Astrocyte (in vitro differentiated cells and primary cell): ENCODE measurements at regions not wholly inside any gene's neighbourhood (a gene's known extent, or its start where the extent isn't known, plus 50 kb on each side); places are given as distances from the start of the nearest gene placed in this dataset.

ENCODE experiments used
- DNase-seq: peaks from one replicate; pipeline ENCODE4 v3.0.0-alpha.2; 2010; ENCODE audit warnings: low read depth
- FAIRE-seq: peaks from 2 replicates; lab custom pipeline; 2011; peaks lifted over from hg19 to GRCh38; lab: Jason Lieb, UNC
- H2AFZ ChIP-seq: 2 replicates; pipeline ENCODE4 v1.6.0; 2012; ENCODE audit warnings: low read depth, low read length, inconsistent platforms
- H3K27ac ChIP-seq: 2 replicates; pipeline ENCODE4 v1.5.1; 2011; ENCODE audit warnings: low read depth, low read length, inconsistent platforms
- H3K27me3 ChIP-seq: 2 replicates; pipeline ENCODE4 v1.6.0; 2011; ENCODE audit warnings: low read length, inconsistent platforms; ENCODE audit not compliant: insufficient read depth
- H3K36me3 ChIP-seq: 2 replicates; pipeline ENCODE4 v1.5.1; 2011; ENCODE audit warnings: low read length, inconsistent platforms; ENCODE audit not compliant: insufficient read depth
- H3K4me1 ChIP-seq: 2 replicates; pipeline ENCODE4 v1.5.1; 2011; ENCODE audit warnings: low read length, inconsistent platforms; ENCODE audit not compliant: insufficient read depth
- H3K4me2 ChIP-seq: 2 replicates; pipeline ENCODE4 v1.6.0; 2012; ENCODE audit warnings: low read length, inconsistent platforms
- H3K4me3 ChIP-seq: 2 replicates; pipeline ENCODE4 v1.5.1; 2011; ENCODE audit warnings: low read depth, mild to moderate bottlenecking, low read length, inconsistent platforms; ENCODE audit not compliant: insufficient read depth
- H3K79me2 ChIP-seq: 2 replicates; pipeline ENCODE4 v1.6.0; 2012; ENCODE audit warnings: mild to moderate bottlenecking, low read length, inconsistent platforms; ENCODE audit not compliant: insufficient read depth
- H3K9ac ChIP-seq: 2 replicates; pipeline ENCODE4 v1.6.0; 2012; ENCODE audit warnings: mild to moderate bottlenecking, low read length, inconsistent platforms
- H3K9me3 ChIP-seq: 2 replicates; pipeline ENCODE4 v1.5.1; 2012; ENCODE audit warnings: low read depth, mild to moderate bottlenecking, low read length, inconsistent platforms; ENCODE audit not compliant: insufficient read depth
- H4K20me1 ChIP-seq: 2 replicates; pipeline ENCODE4 v1.6.0; 2012; ENCODE audit warnings: low read length, inconsistent platforms; ENCODE audit not compliant: insufficient read depth
- H3K27ac Mint-ChIP-seq: one replicate; pipeline ENCODE4 v1.8.0; 2021; ENCODE audit warnings: mild to moderate bottlenecking, mixed read lengths; ENCODE audit not compliant: unreplicated experiment
- H3K27me3 Mint-ChIP-seq: one replicate; pipeline ENCODE4 v1.8.0; 2021; ENCODE audit warnings: low read depth, mixed read lengths; ENCODE audit not compliant: unreplicated experiment
- H3K36me3 Mint-ChIP-seq: one replicate; pipeline ENCODE4 v1.8.0; 2021; ENCODE audit warnings: low read depth, mixed read lengths; ENCODE audit not compliant: unreplicated experiment
- H3K4me1 Mint-ChIP-seq: one replicate; pipeline ENCODE4 v1.8.0; 2021; ENCODE audit warnings: low read depth, mixed read lengths; ENCODE audit not compliant: unreplicated experiment
- H3K4me3 Mint-ChIP-seq: one replicate; pipeline ENCODE4 v1.8.0; 2021; ENCODE audit warnings: mild to moderate bottlenecking, moderate library complexity, mixed read lengths; ENCODE audit not compliant: unreplicated experiment
- H3K9me3 Mint-ChIP-seq: one replicate; pipeline ENCODE4 v1.8.0; 2021; ENCODE audit warnings: mild to moderate bottlenecking, mixed read lengths; ENCODE audit not compliant: unreplicated experiment
- EZH2 ChIP-seq: IDR thresholded peaks from 2 replicates; pipeline ENCODE4 v1.6.1; 2012; ENCODE audit warnings: mild to moderate bottlenecking, low read length, inconsistent platforms; ENCODE audit not compliant: insufficient read depth
- TF ChIP-seq, protein P1 (sequence below): IDR thresholded peaks from 2 replicates; pipeline ENCODE4 v1.5.1; 2011; ENCODE audit warnings: low read depth, mild to moderate bottlenecking, inconsistent platforms, low read length, moderate library complexity; ENCODE audit not compliant: insufficient read depth

DNA sequence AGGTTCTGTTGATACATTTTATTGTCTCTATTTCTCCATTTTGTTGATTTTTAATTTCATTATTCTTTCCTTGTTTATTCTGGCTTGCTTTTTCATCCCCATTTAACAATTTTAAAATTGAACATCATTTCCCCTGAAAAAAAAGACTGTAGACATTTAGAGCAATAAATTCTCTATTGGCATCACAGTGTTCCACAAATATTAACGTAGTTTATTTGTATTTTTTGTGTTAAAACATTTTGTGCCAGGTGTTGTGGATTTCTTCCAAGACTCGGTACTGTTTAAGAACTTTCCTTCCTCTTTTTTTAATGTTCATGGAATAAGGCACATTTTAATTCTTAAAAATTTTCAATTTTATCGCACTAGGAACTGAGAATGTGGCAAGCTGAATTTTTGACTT, 156.1 kb upstream of the NPY start:
- no peaks in the 10 kb centered on the region for H3K9me3 ChIP-seq
- no peaks in the 10 kb centered on the region for H3K9me3 Mint-ChIP-seq
- H3K4me1 ChIP-seq: peaks cover 1% of the 10 kb centered on the region
- no peaks in the 10 kb centered on the region for H3K36me3 ChIP-seq
- no peak overlapping the region for H3K4me3 Mint-ChIP-seq
- no peak for DNase-seq
- H3K27ac Mint-ChIP-seq: no peak overlapping the region
- H4K20me1 ChIP-seq: no peaks in the 10 kb centered on the region
- no peaks in the 10 kb centered on the region for H3K79me2 ChIP-seq
- H3K4me3 ChIP-seq: no peak overlapping the region
- H3K27me3 Mint-ChIP-seq: no peaks in the 10 kb centered on the region
- no peaks in the 10 kb centered on the region for H3K36me3 Mint-ChIP-seq
- no peak overlapping the region for H2AFZ ChIP-seq
- H3K4me2 ChIP-seq: no peak overlapping the region
- peaks cover 8% of the 10 kb centered on the region for H3K4me1 Mint-ChIP-seq
- TF ChIP-seq EZH2: no peak
- TF ChIP-seq, protein P1, sequence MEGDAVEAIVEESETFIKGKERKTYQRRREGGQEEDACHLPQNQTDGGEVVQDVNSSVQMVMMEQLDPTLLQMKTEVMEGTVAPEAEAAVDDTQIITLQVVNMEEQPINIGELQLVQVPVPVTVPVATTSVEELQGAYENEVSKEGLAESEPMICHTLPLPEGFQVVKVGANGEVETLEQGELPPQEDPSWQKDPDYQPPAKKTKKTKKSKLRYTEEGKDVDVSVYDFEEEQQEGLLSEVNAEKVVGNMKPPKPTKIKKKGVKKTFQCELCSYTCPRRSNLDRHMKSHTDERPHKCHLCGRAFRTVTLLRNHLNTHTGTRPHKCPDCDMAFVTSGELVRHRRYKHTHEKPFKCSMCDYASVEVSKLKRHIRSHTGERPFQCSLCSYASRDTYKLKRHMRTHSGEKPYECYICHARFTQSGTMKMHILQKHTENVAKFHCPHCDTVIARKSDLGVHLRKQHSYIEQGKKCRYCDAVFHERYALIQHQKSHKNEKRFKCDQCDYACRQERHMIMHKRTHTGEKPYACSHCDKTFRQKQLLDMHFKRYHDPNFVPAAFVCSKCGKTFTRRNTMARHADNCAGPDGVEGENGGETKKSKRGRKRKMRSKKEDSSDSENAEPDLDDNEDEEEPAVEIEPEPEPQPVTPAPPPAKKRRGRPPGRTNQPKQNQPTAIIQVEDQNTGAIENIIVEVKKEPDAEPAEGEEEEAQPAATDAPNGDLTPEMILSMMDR: no peak
- H3K9ac ChIP-seq: no peak overlapping the region
- no peaks in the 10 kb centered on the region for H3K27me3 ChIP-seq
- FAIRE-seq: no peak
- no peak overlapping the region for H3K27ac ChIP-seq

- no peak overlapping the region for H2AFZ ChIP-seq
- H3K4me1 ChIP-seq: no peaks in the 10 kb centered on the region
- TF ChIP-seq, protein P1: no peak
- no peak for TF ChIP-seq EZH2
- H3K36me3 ChIP-seq: no peaks in the 10 kb centered on the region
- Mint-ChIP-seq H3K9me3 (no peaks in the 10 kb centered on the region), H3K27me3 (peaks cover 3% of the 10 kb centered on the region), H3K4me3 (no peak overlapping the region), H3K4me1 (peaks cover 8% of the 10 kb centered on the region), H3K36me3 (no peaks in the 10 kb centered on the region), H3K27ac (no peak overlapping the region)
- no peaks in the 10 kb centered on the region for H3K9me3 ChIP-seq
- H3K9ac ChIP-seq: no peak overlapping the region
- H3K4me3 ChIP-seq: no peak overlapping the region
- no peaks in the 10 kb centered on the region for H3K79me2 ChIP-seq
- H4K20me1 ChIP-seq: no peaks in the 10 kb centered on the region
- peak; percentile 85 for DNase-seq
- no peaks in the 10 kb centered on the region for H3K27me3 ChIP-seq
- no peak overlapping the region for H3K4me2 ChIP-seq
- no peak for FAIRE-seq
- H3K27ac ChIP-seq: no peak overlapping the region
Observed at GRCh38 chr7:24129597-24129996, 154.4 kb upstream of the NPY start.

DNA sequence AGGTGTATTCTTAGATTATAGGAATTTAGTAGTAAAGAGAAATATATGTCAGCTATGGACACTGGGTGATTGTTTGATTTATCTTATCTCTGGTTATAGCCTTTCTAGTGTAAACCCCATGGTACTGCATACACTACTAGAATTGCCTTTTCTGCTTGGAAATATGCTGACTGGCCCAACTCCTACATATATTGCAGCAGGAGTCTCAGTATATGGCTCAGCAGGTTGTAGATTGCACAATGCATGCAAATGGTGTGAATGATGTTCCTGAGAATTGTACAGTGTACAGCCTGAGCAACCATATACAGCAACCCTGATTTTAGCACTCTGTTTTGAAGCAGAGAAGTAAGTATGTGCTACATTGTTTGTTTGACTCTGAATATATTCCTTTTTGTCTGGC, 153.4 kb upstream of the NPY start:
- no peak overlapping the region for H3K27ac Mint-ChIP-seq
- TF ChIP-seq, protein P1: no peak
- TF ChIP-seq EZH2: no peak
- no peak overlapping the region for H3K4me3 ChIP-seq
- H3K27me3 ChIP-seq: no peaks in the 10 kb centered on the region
- H3K4me1 ChIP-seq: no peaks in the 10 kb centered on the region
- no peaks in the 10 kb centered on the region for H3K36me3 ChIP-seq
- no peaks in the 10 kb centered on the region for H4K20me1 ChIP-seq
- H3K79me2 ChIP-seq: no peaks in the 10 kb centered on the region
- no peak overlapping the region for H3K4me2 ChIP-seq
- H3K4me3 Mint-ChIP-seq: no peak overlapping the region
- no peak overlapping the region for H3K27ac ChIP-seq
- H3K4me1 Mint-ChIP-seq: peaks cover 8% of the 10 kb centered on the region
- no peak for FAIRE-seq
- H3K27me3 Mint-ChIP-seq: peaks cover 6% of the 10 kb centered on the region
- no peaks in the 10 kb centered on the region for H3K9me3 Mint-ChIP-seq
- no peak overlapping the region for H2AFZ ChIP-seq
- no peaks in the 10 kb centered on the region for H3K36me3 Mint-ChIP-seq
- H3K9ac ChIP-seq: no peak overlapping the region
- H3K9me3 ChIP-seq: no peaks in the 10 kb centered on the region
- no peak for DNase-seq
